Inflammatory macrophage treated with lipopolysaccharide for 4 hours (primary cell): ENCODE measurements at regions not wholly inside any gene's neighbourhood (a gene's known extent, or its start where the extent isn't known, plus 50 kb on each side); places are given as distances from the start of the nearest gene placed in this dataset.

Experiments used
- DNase-seq: peaks from one replicate; pipeline ENCODE4 v3.0.0-alpha.2; 2020

GRCh38 chr1:217193151-217193550 is 437.7 kb downstream of the GPATCH2 start:
- no peak for DNase-seq

GRCh38 chr1:217191441-217191840 is 439.4 kb downstream of the GPATCH2 start:
- no peak for DNase-seq

GRCh38 chr1:217190359-217190758 is 440.5 kb downstream of the GPATCH2 start:
- no peak for DNase-seq

GRCh38 chr1:217189362-217189761 is 441.5 kb downstream of the GPATCH2 start:
- no peak for DNase-seq

- DNase-seq, result no peak
Observed at GRCh38 chr1:217188280-217189237, 442.3 kb downstream of the GPATCH2 start.

- DNase-seq, result no peak
Observed at GRCh38 chr1:217186664-217187063, 444.2 kb downstream of the GPATCH2 start.

- no peak for DNase-seq
Observed at GRCh38 chr1:217184854-217185253, 446.0 kb downstream of the GPATCH2 start.

GRCh38 chr1:217182992-217183391 is 447.9 kb downstream of the GPATCH2 start:
- DNase-seq, result no peak

- no peak for DNase-seq
Observed at GRCh38 chr1:217181756-217182155, 449.1 kb downstream of the GPATCH2 start.

- DNase-seq, result no peak
Observed at GRCh38 chr1:217181176-217181746, 449.6 kb downstream of the GPATCH2 start.

- DNase-seq, result no peak
Observed at GRCh38 chr1:217180443-217180842, 450.4 kb downstream of the GPATCH2 start.

- DNase-seq, result no peak
Observed at GRCh38 chr1:217164403-217164802, 441.2 kb upstream of the ESRRG start.

- DNase-seq, result no peak
Observed at GRCh38 chr1:217153361-217153760, 430.1 kb upstream of the ESRRG start.

GRCh38 chr1:217150366-217150765 is 427.1 kb upstream of the ESRRG start:
- no peak for DNase-seq

GRCh38 chr1:217149791-217150190 is 426.6 kb upstream of the ESRRG start:
- no peak for DNase-seq

- DNase-seq, result no peak
Observed at GRCh38 chr1:217141711-217142110, 418.5 kb upstream of the ESRRG start.

GRCh38 chr1:217140041-217140901 is 417.0 kb upstream of the ESRRG start:
- DNase-seq, result no peak

GRCh38 chr1:217139513-217139912 is 416.3 kb upstream of the ESRRG start:
- DNase-seq, result no peak

- DNase-seq, result no peak
Observed at GRCh38 chr1:217138799-217139466, 415.7 kb upstream of the ESRRG start.

- DNase-seq, result no peak
Observed at GRCh38 chr1:217138173-217138765, 415.0 kb upstream of the ESRRG start.

GRCh38 chr1:217137210-217137881 is 414.1 kb upstream of the ESRRG start:
- DNase-seq, result no peak

- DNase-seq, result no peak
Observed at GRCh38 chr1:217136895-217137205, 413.6 kb upstream of the ESRRG start.
